ENCODE measurements at regions not wholly inside any gene's neighbourhood (a gene's known extent, or its start where the extent isn't known, plus 50 kb on each side); places are given as distances from the start of the nearest gene placed in this dataset.

DNA sequence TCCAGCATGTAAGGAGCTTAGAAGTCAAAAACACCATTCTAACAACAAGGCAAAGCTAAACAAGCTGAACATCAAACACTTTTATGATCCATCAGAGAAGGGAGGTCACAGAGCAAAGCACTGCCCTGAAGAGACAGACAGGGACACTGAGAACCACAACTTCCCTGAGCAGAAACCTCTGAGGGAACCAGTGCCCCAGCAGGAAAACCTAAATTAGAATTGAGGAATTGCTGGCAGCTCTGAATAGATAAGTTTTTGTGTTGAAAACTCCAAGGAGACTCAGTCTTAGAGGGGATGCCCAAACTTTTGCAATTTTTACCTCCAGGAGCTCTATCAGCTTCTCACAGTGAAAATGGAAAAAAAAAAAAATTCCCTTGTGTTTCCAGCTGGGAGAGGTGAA lies 83.0 kb upstream of the MAPK10 start:
- TF ChIP-seq, protein P1, sequence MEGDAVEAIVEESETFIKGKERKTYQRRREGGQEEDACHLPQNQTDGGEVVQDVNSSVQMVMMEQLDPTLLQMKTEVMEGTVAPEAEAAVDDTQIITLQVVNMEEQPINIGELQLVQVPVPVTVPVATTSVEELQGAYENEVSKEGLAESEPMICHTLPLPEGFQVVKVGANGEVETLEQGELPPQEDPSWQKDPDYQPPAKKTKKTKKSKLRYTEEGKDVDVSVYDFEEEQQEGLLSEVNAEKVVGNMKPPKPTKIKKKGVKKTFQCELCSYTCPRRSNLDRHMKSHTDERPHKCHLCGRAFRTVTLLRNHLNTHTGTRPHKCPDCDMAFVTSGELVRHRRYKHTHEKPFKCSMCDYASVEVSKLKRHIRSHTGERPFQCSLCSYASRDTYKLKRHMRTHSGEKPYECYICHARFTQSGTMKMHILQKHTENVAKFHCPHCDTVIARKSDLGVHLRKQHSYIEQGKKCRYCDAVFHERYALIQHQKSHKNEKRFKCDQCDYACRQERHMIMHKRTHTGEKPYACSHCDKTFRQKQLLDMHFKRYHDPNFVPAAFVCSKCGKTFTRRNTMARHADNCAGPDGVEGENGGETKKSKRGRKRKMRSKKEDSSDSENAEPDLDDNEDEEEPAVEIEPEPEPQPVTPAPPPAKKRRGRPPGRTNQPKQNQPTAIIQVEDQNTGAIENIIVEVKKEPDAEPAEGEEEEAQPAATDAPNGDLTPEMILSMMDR (IDR thresholded peaks at IDR 0.05) = no peak
- TF ChIP-seq POLR2AphosphoS5 (IDR thresholded peaks at IDR 0.05) = no peak
- TF ChIP-seq POLR2A (IDR thresholded peaks at IDR 0.05) = no peak

Data from gastroesophageal sphincter (tissue), 3 donors.